ENCODE measurements at regions not wholly inside any gene's neighbourhood (a gene's known extent, or its start where the extent isn't known, plus 50 kb on each side); places are given as distances from the start of the nearest gene placed in this dataset.
"Not testable (repeated sequence)": the region's sequence is repeated elsewhere in the genome, so short reads cannot be mapped to it uniquely, and the experiment has no call there.

- no peaks in the 10 kb centered on the region for H3K27me3 Mint-ChIP-seq (ENCODE audit: insufficient read depth, unreplicated experiment)
- no peaks in the 10 kb centered on the region for H3K9me3 ChIP-seq
- no peak overlapping the region for H3K4me3 ChIP-seq (ENCODE audit: low read depth, low read length)
- intact Hi-C loops (cut with micrococcal nuclease; ENCODE audit: unreplicated experiment): loop anchor here (1.0 to 5.0 kb wide), 2 partner anchors 15 to 36 kb away; no protein-coding TSS in a partner anchor
- peak; percentile 89 to 93 for DNase-seq
- no peaks in the 10 kb centered on the region for H3K36me3 ChIP-seq (ENCODE audit: control insufficient read depth, insufficient read depth, low read length)
- no peak overlapping the region for H3K27ac Mint-ChIP-seq (ENCODE audit: unreplicated experiment)
- ChIA-PET CTCF (interaction anchor here (0.6 to 1.0 kb wide), 2 partner anchors 23 to 97 kb away, joined by 3 to 9 read pairs; no protein-coding TSS in a partner anchor), POLR2A (no interaction called here)
- TF ChIP-seq, protein P1, sequence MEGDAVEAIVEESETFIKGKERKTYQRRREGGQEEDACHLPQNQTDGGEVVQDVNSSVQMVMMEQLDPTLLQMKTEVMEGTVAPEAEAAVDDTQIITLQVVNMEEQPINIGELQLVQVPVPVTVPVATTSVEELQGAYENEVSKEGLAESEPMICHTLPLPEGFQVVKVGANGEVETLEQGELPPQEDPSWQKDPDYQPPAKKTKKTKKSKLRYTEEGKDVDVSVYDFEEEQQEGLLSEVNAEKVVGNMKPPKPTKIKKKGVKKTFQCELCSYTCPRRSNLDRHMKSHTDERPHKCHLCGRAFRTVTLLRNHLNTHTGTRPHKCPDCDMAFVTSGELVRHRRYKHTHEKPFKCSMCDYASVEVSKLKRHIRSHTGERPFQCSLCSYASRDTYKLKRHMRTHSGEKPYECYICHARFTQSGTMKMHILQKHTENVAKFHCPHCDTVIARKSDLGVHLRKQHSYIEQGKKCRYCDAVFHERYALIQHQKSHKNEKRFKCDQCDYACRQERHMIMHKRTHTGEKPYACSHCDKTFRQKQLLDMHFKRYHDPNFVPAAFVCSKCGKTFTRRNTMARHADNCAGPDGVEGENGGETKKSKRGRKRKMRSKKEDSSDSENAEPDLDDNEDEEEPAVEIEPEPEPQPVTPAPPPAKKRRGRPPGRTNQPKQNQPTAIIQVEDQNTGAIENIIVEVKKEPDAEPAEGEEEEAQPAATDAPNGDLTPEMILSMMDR (IDR thresholded peaks at IDR 0.05; ENCODE audit: insufficient read depth in 1 of 2, low read depth in 1 of 2, low read length in 1 of 2, severe bottlenecking in 1 of 2, unreplicated experiment in 1 of 2): no peak
- H3K4me1 ChIP-seq: no peaks in the 10 kb centered on the region
- no peaks in the 10 kb centered on the region for H3K36me3 Mint-ChIP-seq (ENCODE audit: insufficient read depth, unreplicated experiment)
- H3K9me3 Mint-ChIP-seq (ENCODE audit: unreplicated experiment): no peaks in the 10 kb centered on the region
- no TSS peak for BruUV-seq (replicated peaks)
- no peaks in the 10 kb centered on the region for H3K4me1 Mint-ChIP-seq (ENCODE audit: low read depth, unreplicated experiment)
- H3K27me3 ChIP-seq (replicated peaks; ENCODE audit: control insufficient read depth, insufficient read depth, low read length): no peaks in the 10 kb centered on the region
- no peak overlapping the region for H3K4me3 Mint-ChIP-seq (ENCODE audit: unreplicated experiment)
These were observed 304.4 kb downstream of the PREX1 start for GRCh38 chr20:48523191-48523995.

- Histone ChIP-seq H3K4me3 (ENCODE audit: low read depth, low read length) (no peak overlapping the region), H3K36me3 (ENCODE audit: control insufficient read depth, insufficient read depth, low read length) (no peaks in the 10 kb centered on the region), H3K4me1 (peaks cover 3% of the 10 kb centered on the region), H3K27me3 (replicated peaks; ENCODE audit: control insufficient read depth, insufficient read depth, low read length) (no peaks in the 10 kb centered on the region), H3K9me3 (no peaks in the 10 kb centered on the region)
- intact Hi-C loops (cut with micrococcal nuclease; ENCODE audit: unreplicated experiment): loop anchor here (5.0 kb wide), 1 partner anchor 34 kb away; no protein-coding TSS in a partner anchor
- TF ChIP-seq, protein P1 (IDR thresholded peaks at IDR 0.05; ENCODE audit: insufficient read depth in 1 of 2, low read depth in 1 of 2, low read length in 1 of 2, severe bottlenecking in 1 of 2, unreplicated experiment in 1 of 2): no peak
- no TSS peak for BruUV-seq (replicated peaks)
- peaks cover 3% of the 10 kb centered on the region for H3K27me3 Mint-ChIP-seq (ENCODE audit: insufficient read depth, unreplicated experiment)
- H3K36me3 Mint-ChIP-seq (ENCODE audit: insufficient read depth, unreplicated experiment): no peaks in the 10 kb centered on the region
- no peak overlapping the region for H3K4me3 Mint-ChIP-seq (ENCODE audit: unreplicated experiment)
- no peak overlapping the region for H3K27ac Mint-ChIP-seq (ENCODE audit: unreplicated experiment)
- peak in 1 of 2 experiments; percentile 41 for DNase-seq
- H3K9me3 Mint-ChIP-seq (ENCODE audit: unreplicated experiment): no peaks in the 10 kb centered on the region
- CTCF ChIA-PET: no interaction called here
- POLR2A ChIA-PET: no interaction called here
- H3K4me1 Mint-ChIP-seq (ENCODE audit: low read depth, unreplicated experiment): peaks cover 4% of the 10 kb centered on the region
These were observed 306.7 kb downstream of the PREX1 start for GRCh38 chr20:48521121-48521520.

GRCh38 chr20:48516196-48516595 lies 311.6 kb downstream of the PREX1 start:
- ChIA-PET CTCF (interaction anchor here (0.6 to 1.3 kb wide), 7 partner anchors 13 to 730 kb away, joined by 3 to 56 read pairs (median 3); no protein-coding TSS in a partner anchor), POLR2A (interaction anchor here (1.2 kb wide), 1 partner anchor 621 kb away, joined by 24 read pairs; no protein-coding TSS in a partner anchor)
- H3K4me1 ChIP-seq; H3K27ac Mint-ChIP-seq (ENCODE audit: unreplicated experiment); H3K36me3 Mint-ChIP-seq (ENCODE audit: insufficient read depth, unreplicated experiment); H3K9me3 ChIP-seq; BruUV-seq (replicated peaks); H3K36me3 ChIP-seq (ENCODE audit: control insufficient read depth, insufficient read depth, low read length); H3K27me3 ChIP-seq (replicated peaks; ENCODE audit: control insufficient read depth, insufficient read depth, low read length); H3K4me3 ChIP-seq (ENCODE audit: low read depth, low read length): not testable (repeated sequence)
- DNase-seq: peak; percentile 37 to 63
- H3K4me1 Mint-ChIP-seq (ENCODE audit: low read depth, unreplicated experiment): peaks cover 12% of the 10 kb centered on the region
- H3K9me3 Mint-ChIP-seq (ENCODE audit: unreplicated experiment): peaks cover 38% of the 10 kb centered on the region
- peaks cover 49% of the 10 kb centered on the region for H3K27me3 Mint-ChIP-seq (ENCODE audit: insufficient read depth, unreplicated experiment)
- intact Hi-C loops (cut with micrococcal nuclease; ENCODE audit: unreplicated experiment): loop anchor here (2.0 kb wide), 1 partner anchor 627 kb away; no protein-coding TSS in a partner anchor
- peak overlapping the region; percentile 14 for H3K4me3 Mint-ChIP-seq (ENCODE audit: unreplicated experiment)

DNA sequence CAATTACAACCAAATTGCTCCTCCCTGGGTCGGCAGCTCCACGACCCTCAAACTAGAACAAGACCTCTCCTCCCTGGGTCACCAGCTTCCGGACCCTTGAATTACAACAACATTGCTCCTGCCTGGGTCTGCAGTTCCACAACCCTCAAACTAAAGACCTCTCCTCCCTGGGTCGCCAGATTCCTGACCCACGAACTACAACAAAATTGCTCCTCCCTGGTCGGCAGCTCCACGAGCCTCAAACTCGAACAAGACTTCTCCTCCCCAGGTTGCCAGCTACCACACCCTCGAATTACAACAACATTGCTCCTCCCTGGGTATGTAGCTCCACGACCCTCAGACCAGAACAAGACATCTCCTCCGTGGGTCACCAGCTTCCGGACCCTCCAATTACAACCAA lies 313.2 kb downstream of the PREX1 start:
- H3K4me3 ChIP-seq (ENCODE audit: low read depth, low read length); intact Hi-C loops (cut with micrococcal nuclease; ENCODE audit: unreplicated experiment); H3K27me3 ChIP-seq (replicated peaks; ENCODE audit: control insufficient read depth, insufficient read depth, low read length); H3K4me1 ChIP-seq; POLR2A ChIA-PET; H3K27ac Mint-ChIP-seq (ENCODE audit: unreplicated experiment); H3K9me3 ChIP-seq; CTCF ChIA-PET; H3K36me3 Mint-ChIP-seq (ENCODE audit: insufficient read depth, unreplicated experiment); BruUV-seq (replicated peaks); H3K4me3 Mint-ChIP-seq (ENCODE audit: unreplicated experiment); H3K36me3 ChIP-seq (ENCODE audit: control insufficient read depth, insufficient read depth, low read length); DNase-seq: not testable (repeated sequence)
- H3K4me1 Mint-ChIP-seq (ENCODE audit: low read depth, unreplicated experiment): peaks cover 12% of the 10 kb centered on the region
- peaks cover 50% of the 10 kb centered on the region for H3K9me3 Mint-ChIP-seq (ENCODE audit: unreplicated experiment)
- H3K27me3 Mint-ChIP-seq (ENCODE audit: insufficient read depth, unreplicated experiment): peaks cover 61% of the 10 kb centered on the region

GRCh38 chr20:48512539-48512938 lies 315.3 kb downstream of the PREX1 start:
- POLR2A ChIA-PET; CTCF ChIA-PET; BruUV-seq (replicated peaks); H3K4me3 Mint-ChIP-seq (ENCODE audit: unreplicated experiment); H3K36me3 Mint-ChIP-seq (ENCODE audit: insufficient read depth, unreplicated experiment); H3K27me3 ChIP-seq (replicated peaks; ENCODE audit: control insufficient read depth, insufficient read depth, low read length); H3K4me1 ChIP-seq; intact Hi-C loops (cut with micrococcal nuclease; ENCODE audit: unreplicated experiment); H3K9me3 ChIP-seq; H3K27ac Mint-ChIP-seq (ENCODE audit: unreplicated experiment); H3K4me3 ChIP-seq (ENCODE audit: low read depth, low read length); DNase-seq; H3K36me3 ChIP-seq (ENCODE audit: control insufficient read depth, insufficient read depth, low read length): not testable (repeated sequence)
- H3K4me1 Mint-ChIP-seq (ENCODE audit: low read depth, unreplicated experiment): peaks cover 18% of the 10 kb centered on the region
- H3K9me3 Mint-ChIP-seq (ENCODE audit: unreplicated experiment): peaks cover 66% of the 10 kb centered on the region
- peaks cover 80% of the 10 kb centered on the region for H3K27me3 Mint-ChIP-seq (ENCODE audit: insufficient read depth, unreplicated experiment)

Data from Caco-2 (cell line).